RWPE2 (cell line): ENCODE measurements at regions not wholly inside any gene's neighbourhood (a gene's known extent, or its start where the extent isn't known, plus 50 kb on each side); places are given as distances from the start of the nearest gene placed in this dataset.

Experiments
- ATAC-seq: fragments of 200-7000 bp; cut with Tn5 transposase; 3 replicates; pipeline ENCODE4 v1.9.1; 2021; ENCODE audit warnings: low read depth
- DNase-seq: peaks from one replicate; pipeline ENCODE4 v3.0.0-alpha.2; 2020; ENCODE audit warnings: low spot score
- H3K27ac ChIP-seq: fragments of 450-650 bp; 2 replicates; pipeline ENCODE4 v1.5.1; 2017; ENCODE audit warnings: mild to moderate bottlenecking; ENCODE audit not compliant: poor library complexity, severe bottlenecking
- H3K27me3 ChIP-seq: fragments of 250-450 bp; sonication (Bioruptor Pico); 2 replicates; pipeline ENCODE4 v1.5.1; 2021; ENCODE audit warnings: mild to moderate bottlenecking, moderate library complexity; ENCODE audit not compliant: insufficient read depth, poor library complexity, severe bottlenecking
- H3K36me3 ChIP-seq: fragments of 250-450 bp; sonication (Bioruptor Pico); 2 replicates; pipeline ENCODE4 v1.5.1; 2020; ENCODE audit warnings: low read depth, mild to moderate bottlenecking, moderate library complexity
- H3K4me1 ChIP-seq: fragments of 250-450 bp; sonication (Bioruptor Pico); 2 replicates; pipeline ENCODE4 v1.5.1; 2021; ENCODE audit warnings: mild to moderate bottlenecking, moderate library complexity; ENCODE audit not compliant: insufficient read depth, poor library complexity, severe bottlenecking
- H3K4me3 ChIP-seq: fragments of 250-450 bp; sonication (Bioruptor Pico); 2 replicates; pipeline ENCODE4 v1.5.1; 2021; ENCODE audit warnings: mild to moderate bottlenecking, moderate library complexity; ENCODE audit not compliant: severe bottlenecking
- H3K9me3 ChIP-seq: fragments of 250-450 bp; sonication (Bioruptor Pico); 2 replicates; pipeline ENCODE4 v1.5.1; 2021; ENCODE audit warnings: mild to moderate bottlenecking, moderate library complexity; ENCODE audit not compliant: severe bottlenecking
- TF ChIP-seq, protein P1 (sequence below): fragments of 450-650 bp; IDR thresholded peaks from one replicate; pipeline ENCODE4 v1.5.1; 2017; ENCODE audit warnings: mild to moderate bottlenecking, moderate library complexity; ENCODE audit not compliant: poor library complexity, severe bottlenecking

DNA sequence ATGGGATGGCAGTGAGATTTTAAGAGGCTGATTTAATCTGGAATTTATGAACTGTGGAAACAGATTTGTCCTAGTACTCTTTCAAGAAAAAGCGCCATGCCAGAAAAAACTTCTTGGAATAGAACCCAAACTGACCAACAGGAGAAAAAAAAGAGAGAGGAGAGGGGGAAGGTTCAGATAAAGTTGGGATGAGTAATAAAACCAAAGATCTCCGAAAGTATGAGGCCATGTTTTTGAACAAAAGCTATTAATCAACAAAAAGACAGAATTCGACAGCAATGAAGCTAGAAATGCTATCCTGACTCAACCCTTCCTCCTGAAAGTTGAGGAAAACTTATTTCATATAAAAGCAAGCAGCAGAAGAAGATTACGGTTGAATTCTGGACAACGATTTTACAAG lies 135.5 kb downstream of the CEMIP2 start:
- no peak overlapping the region for H3K4me3 ChIP-seq
- H3K9me3 ChIP-seq = no peaks in the 10 kb centered on the region
- H3K36me3 ChIP-seq = no peaks in the 10 kb centered on the region
- TF ChIP-seq, protein P1, sequence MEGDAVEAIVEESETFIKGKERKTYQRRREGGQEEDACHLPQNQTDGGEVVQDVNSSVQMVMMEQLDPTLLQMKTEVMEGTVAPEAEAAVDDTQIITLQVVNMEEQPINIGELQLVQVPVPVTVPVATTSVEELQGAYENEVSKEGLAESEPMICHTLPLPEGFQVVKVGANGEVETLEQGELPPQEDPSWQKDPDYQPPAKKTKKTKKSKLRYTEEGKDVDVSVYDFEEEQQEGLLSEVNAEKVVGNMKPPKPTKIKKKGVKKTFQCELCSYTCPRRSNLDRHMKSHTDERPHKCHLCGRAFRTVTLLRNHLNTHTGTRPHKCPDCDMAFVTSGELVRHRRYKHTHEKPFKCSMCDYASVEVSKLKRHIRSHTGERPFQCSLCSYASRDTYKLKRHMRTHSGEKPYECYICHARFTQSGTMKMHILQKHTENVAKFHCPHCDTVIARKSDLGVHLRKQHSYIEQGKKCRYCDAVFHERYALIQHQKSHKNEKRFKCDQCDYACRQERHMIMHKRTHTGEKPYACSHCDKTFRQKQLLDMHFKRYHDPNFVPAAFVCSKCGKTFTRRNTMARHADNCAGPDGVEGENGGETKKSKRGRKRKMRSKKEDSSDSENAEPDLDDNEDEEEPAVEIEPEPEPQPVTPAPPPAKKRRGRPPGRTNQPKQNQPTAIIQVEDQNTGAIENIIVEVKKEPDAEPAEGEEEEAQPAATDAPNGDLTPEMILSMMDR = no peak
- no peak for ATAC-seq
- no peak for DNase-seq
- no peak overlapping the region for H3K27ac ChIP-seq
- no peaks in the 10 kb centered on the region for H3K27me3 ChIP-seq
- no peaks in the 10 kb centered on the region for H3K4me1 ChIP-seq

DNA sequence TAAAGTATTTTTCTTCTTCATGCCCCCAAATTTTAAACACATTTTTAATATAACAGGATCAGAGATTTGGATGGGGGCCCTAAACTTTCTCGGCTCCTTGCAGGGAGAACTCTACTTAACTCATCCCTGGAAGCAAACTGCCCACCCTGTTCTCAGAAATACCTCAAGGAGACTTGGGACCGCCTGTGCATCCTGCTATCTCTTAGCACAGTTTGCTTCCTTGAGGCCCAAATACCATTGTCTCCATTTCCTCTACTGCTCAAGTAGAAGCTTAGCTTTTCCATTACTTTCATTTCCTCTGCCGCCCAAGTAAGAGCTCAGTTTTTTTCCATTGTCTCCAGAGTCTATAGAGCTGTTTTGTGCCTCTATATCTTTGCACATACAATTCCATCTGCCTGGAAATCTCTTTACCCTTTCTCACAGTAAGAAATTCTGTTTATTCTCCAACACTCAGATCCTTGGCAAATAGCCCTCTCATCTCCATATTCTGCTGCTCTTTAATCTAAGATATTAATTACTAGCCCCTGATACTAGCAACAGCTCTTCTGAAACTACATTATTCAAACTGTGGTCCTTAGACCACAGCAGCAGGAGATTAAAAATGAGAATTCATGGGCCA lies 137.8 kb downstream of the CEMIP2 start:
- Histone ChIP-seq H3K4me1 (peaks cover 10% of the 10 kb centered on the region), H3K4me3 (no peak overlapping the region), H3K9me3 (no peaks in the 10 kb centered on the region), H3K27me3 (no peaks in the 10 kb centered on the region), H3K36me3 (no peaks in the 10 kb centered on the region), H3K27ac (no peak overlapping the region)
- TF ChIP-seq, protein P1 = no peak
- DNase-seq = no peak
- no peak for ATAC-seq

DNA sequence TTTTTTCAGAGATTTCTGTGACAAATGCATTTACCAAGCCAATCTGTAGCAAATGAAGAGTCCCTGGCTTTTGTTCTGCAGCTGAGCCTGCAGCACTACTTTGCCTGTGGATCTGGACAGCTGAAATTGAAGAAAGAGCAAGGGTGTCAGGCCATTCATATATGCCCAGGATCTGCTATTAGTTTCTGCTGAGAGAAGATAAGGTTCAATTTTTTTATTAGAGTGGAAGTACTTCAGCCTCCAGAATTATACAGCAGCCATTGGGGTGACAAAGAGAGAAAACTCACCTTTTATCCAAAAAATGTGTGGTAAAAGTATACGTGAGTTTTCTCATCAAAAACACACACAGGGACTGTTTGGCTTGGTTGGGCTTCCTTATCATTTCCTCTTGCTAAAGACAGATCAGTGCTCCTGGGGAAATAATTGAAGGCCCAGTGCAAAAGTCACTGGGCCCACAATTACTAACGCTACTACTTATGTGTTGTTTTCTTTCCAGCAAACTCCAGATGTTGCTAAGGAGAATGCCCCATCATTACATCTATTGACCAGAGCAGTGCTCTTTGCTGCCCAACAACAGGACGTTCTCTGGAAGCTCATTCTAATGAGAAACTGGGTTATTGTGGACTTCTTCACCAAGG lies 138.6 kb downstream of the CEMIP2 start:
- ATAC-seq (no peak), DNase-seq (no peak)
- Histone ChIP-seq H3K4me3 (no peak overlapping the region), H3K9me3 (no peaks in the 10 kb centered on the region), H3K27ac (no peak overlapping the region), H3K27me3 (no peaks in the 10 kb centered on the region), H3K36me3 (no peaks in the 10 kb centered on the region), H3K4me1 (peaks cover 10% of the 10 kb centered on the region)
- TF ChIP-seq, protein P1 = no peak

DNA sequence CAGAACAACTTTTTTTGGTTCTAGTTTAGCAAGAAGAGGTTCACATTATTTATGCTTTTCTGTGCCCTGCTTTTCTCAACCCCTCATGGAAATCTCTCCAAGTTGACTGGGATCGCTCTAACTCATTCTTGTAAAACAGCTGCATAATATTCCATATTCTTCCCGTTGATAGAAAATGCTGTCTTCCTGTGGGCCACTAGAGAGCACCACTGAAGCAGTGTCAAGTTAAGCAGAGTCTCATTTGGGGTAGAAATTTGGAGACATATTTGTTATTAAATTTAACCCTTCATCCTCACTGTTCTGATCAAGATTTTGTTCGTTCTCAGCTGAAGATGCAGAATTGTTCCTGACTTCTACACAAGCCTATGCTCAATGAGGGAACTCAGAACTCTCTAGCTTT lies 140.1 kb downstream of the CEMIP2 start:
- DNase-seq (no peak), ATAC-seq (no peak)
- Histone ChIP-seq H3K36me3 (no peaks in the 10 kb centered on the region), H3K4me3 (no peak overlapping the region), H3K27me3 (no peaks in the 10 kb centered on the region), H3K4me1 (peaks cover 10% of the 10 kb centered on the region), H3K27ac (no peak overlapping the region), H3K9me3 (no peaks in the 10 kb centered on the region)
- TF ChIP-seq, protein P1 = peak; percentile 34

DNA sequence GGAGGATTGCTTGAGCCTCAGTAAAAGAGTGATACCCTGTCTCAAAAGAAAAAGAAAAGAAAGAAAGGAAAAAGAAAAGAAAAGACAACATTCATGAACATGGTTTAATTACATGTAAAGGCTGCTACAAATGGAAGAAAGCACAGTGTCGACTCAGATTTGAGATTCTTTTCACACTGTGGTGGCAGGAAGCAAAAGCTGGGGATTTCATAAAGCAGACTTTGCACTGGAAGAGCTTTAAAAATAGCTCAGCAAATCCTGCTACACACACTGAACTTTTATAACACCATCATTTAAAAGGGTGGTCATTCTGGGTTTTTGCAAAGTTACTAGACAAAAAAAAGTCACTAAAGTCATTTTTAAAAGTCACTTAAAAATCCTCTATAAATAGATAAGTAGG lies 140.8 kb downstream of the CEMIP2 start:
- H3K36me3 ChIP-seq = no peaks in the 10 kb centered on the region
- H3K4me1 ChIP-seq = peaks cover 10% of the 10 kb centered on the region
- H3K27ac ChIP-seq = peak overlapping the region; percentile 71
- H3K27me3 ChIP-seq = no peaks in the 10 kb centered on the region
- TF ChIP-seq, protein P1 = no peak
- ATAC-seq (no peak), DNase-seq (no peak)
- H3K9me3 ChIP-seq = no peaks in the 10 kb centered on the region
- H3K4me3 ChIP-seq = no peak overlapping the region
